ENCODE measurements at regions not wholly inside any gene's neighbourhood (a gene's known extent, or its start where the extent isn't known, plus 50 kb on each side); places are given as distances from the start of the nearest gene placed in this dataset.

GRCh38 chr7:25575634-25576033, 347.3 kb upstream of the NPVF start:
- no peak for TF ChIP-seq CTCF (IDR thresholded peaks at IDR 0.05; ENCODE audit: borderline replicate concordance)
- H3K27me3 ChIP-seq (ENCODE audit: low read depth): peaks cover 24% of the 10 kb centered on the region
- peak overlapping the region; percentile 45 for H3K27ac ChIP-seq (replicated peaks)
- H3K4me3 ChIP-seq: no peak overlapping the region
- H3K4me1 ChIP-seq: peaks cover 5% of the 10 kb centered on the region
- DNase-seq: no peak
- H3K9me3 ChIP-seq (replicated peaks): no peaks in the 10 kb centered on the region
- intact Hi-C loops (cut with micrococcal nuclease): no loop called here
- no peaks in the 10 kb centered on the region for H3K36me3 ChIP-seq

GRCh38 chr7:25578991-25579777, 350.9 kb upstream of the NPVF start:
- Histone ChIP-seq H3K27ac (replicated peaks) (no peak overlapping the region), H3K27me3 (ENCODE audit: low read depth) (peaks cover 29% of the 10 kb centered on the region), H3K4me3 (no peak overlapping the region), H3K4me1 (peaks cover 5% of the 10 kb centered on the region), H3K9me3 (replicated peaks) (no peaks in the 10 kb centered on the region), H3K36me3 (no peaks in the 10 kb centered on the region)
- DNase-seq: no peak
- TF ChIP-seq CTCF (IDR thresholded peaks at IDR 0.05; ENCODE audit: borderline replicate concordance): no peak
- intact Hi-C loops (cut with micrococcal nuclease): no loop called here

- Histone ChIP-seq H3K27me3 (ENCODE audit: low read depth) (peaks cover 31% of the 10 kb centered on the region), H3K4me1 (peaks cover 1% of the 10 kb centered on the region), H3K4me3 (no peak overlapping the region), H3K27ac (replicated peaks) (no peak overlapping the region), H3K36me3 (no peaks in the 10 kb centered on the region), H3K9me3 (replicated peaks) (no peaks in the 10 kb centered on the region)
- no peak for TF ChIP-seq CTCF (IDR thresholded peaks at IDR 0.05; ENCODE audit: borderline replicate concordance)
- DNase-seq: no peak
- intact Hi-C loops (cut with micrococcal nuclease): no loop called here
Observed at GRCh38 chr7:25579778-25580075, 351.4 kb upstream of the NPVF start.

- Histone ChIP-seq H3K9me3 (replicated peaks) (no peaks in the 10 kb centered on the region), H3K4me1 (no peaks in the 10 kb centered on the region), H3K27me3 (ENCODE audit: low read depth) (peaks cover 33% of the 10 kb centered on the region), H3K4me3 (no peak overlapping the region), H3K27ac (replicated peaks) (no peak overlapping the region), H3K36me3 (no peaks in the 10 kb centered on the region)
- TF ChIP-seq CTCF (IDR thresholded peaks at IDR 0.05; ENCODE audit: borderline replicate concordance): no peak
- DNase-seq: no peak
- intact Hi-C loops (cut with micrococcal nuclease): no loop called here
Observed at GRCh38 chr7:25580141-25580540, 351.9 kb upstream of the NPVF start.

- H3K9me3 ChIP-seq (replicated peaks): no peaks in the 10 kb centered on the region
- no peak overlapping the region for H3K4me3 ChIP-seq
- no peaks in the 10 kb centered on the region for H3K4me1 ChIP-seq
- H3K27ac ChIP-seq (replicated peaks): no peak overlapping the region
- H3K27me3 ChIP-seq (ENCODE audit: low read depth): peaks cover 29% of the 10 kb centered on the region
- DNase-seq: no peak
- no peak for TF ChIP-seq CTCF (IDR thresholded peaks at IDR 0.05; ENCODE audit: borderline replicate concordance)
- intact Hi-C loops (cut with micrococcal nuclease): no loop called here
- no peaks in the 10 kb centered on the region for H3K36me3 ChIP-seq
Observed at GRCh38 chr7:25583621-25584020, 355.3 kb upstream of the NPVF start.

Measured in left ventricle myocardium inferior (tissue), 1 donor.